ENCODE measurements at regions not wholly inside any gene's neighbourhood (a gene's known extent, or its start where the extent isn't known, plus 50 kb on each side); places are given as distances from the start of the nearest gene placed in this dataset.

- TF ChIP-seq, protein P1, sequence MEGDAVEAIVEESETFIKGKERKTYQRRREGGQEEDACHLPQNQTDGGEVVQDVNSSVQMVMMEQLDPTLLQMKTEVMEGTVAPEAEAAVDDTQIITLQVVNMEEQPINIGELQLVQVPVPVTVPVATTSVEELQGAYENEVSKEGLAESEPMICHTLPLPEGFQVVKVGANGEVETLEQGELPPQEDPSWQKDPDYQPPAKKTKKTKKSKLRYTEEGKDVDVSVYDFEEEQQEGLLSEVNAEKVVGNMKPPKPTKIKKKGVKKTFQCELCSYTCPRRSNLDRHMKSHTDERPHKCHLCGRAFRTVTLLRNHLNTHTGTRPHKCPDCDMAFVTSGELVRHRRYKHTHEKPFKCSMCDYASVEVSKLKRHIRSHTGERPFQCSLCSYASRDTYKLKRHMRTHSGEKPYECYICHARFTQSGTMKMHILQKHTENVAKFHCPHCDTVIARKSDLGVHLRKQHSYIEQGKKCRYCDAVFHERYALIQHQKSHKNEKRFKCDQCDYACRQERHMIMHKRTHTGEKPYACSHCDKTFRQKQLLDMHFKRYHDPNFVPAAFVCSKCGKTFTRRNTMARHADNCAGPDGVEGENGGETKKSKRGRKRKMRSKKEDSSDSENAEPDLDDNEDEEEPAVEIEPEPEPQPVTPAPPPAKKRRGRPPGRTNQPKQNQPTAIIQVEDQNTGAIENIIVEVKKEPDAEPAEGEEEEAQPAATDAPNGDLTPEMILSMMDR (IDR thresholded peaks at IDR 0.05; ENCODE audit: extremely low read depth in 1 of 2, insufficient read depth in 1 of 2, low read depth in 1 of 2, low read length in 2 of 2), result no peak
- no peak for TF ChIP-seq POLR2AphosphoS5 (IDR thresholded peaks at IDR 0.05; ENCODE audit: insufficient read depth, low read depth, low read length)
Observed at GRCh38 chr6:113344969-113345368, 512.2 kb upstream of the MARCKS start.

Data from endothelial cell of umbilical vein (primary cell).